DOHH2 (cell line): ENCODE measurements at regions not wholly inside any gene's neighbourhood (a gene's known extent, or its start where the extent isn't known, plus 50 kb on each side); places are given as distances from the start of the nearest gene placed in this dataset.

Experiments used
- H3F3A ChIP-seq: fragments of 200-600 bp; sonication (generic), shearing (Covaris generic); 2 replicates; pipeline ENCODE4 v1.6.0; 2016; ENCODE audit warnings: antibody characterized with exemption, mild to moderate bottlenecking; ENCODE audit not compliant: control insufficient read depth, insufficient read depth
- H3K27ac ChIP-seq: fragments of 200-600 bp; sonication (generic); 2 replicates; pipeline ENCODE4 v1.5.1; 2014; ENCODE audit warnings: low read depth, mild to moderate bottlenecking, low read length, moderate library complexity
- H3K27me3 ChIP-seq: fragments of 200-600 bp; sonication (generic); 2 replicates; pipeline ENCODE4 v1.6.1; 2014; ENCODE audit warnings: mild to moderate bottlenecking, low read length, mixed read lengths; ENCODE audit not compliant: control insufficient read depth
- H3K36me3 ChIP-seq: fragments of 200-600 bp; sonication (generic); 2 replicates; pipeline ENCODE4 v1.6.1; 2014; ENCODE audit warnings: mild to moderate bottlenecking, low read length, moderate library complexity, mixed read lengths; ENCODE audit not compliant: control insufficient read depth
- H3K4me1 ChIP-seq: fragments of 200-600 bp; sonication (generic); 2 replicates; pipeline ENCODE4 v1.6.1; 2014; ENCODE audit warnings: mild to moderate bottlenecking, low read length, mixed read lengths; ENCODE audit not compliant: control insufficient read depth
- H3K4me2 ChIP-seq: fragments of 200-600 bp; sonication (generic); 2 replicates; pipeline ENCODE4 v1.6.0; 2014; ENCODE audit warnings: mild to moderate bottlenecking, low read length, moderate library complexity
- H3K4me3 ChIP-seq: fragments of 200-600 bp; sonication (generic); 2 replicates; pipeline ENCODE4 v1.5.1; 2014; ENCODE audit warnings: mild to moderate bottlenecking, low read length, mixed read lengths
- H3K79me2 ChIP-seq: fragments of 200-600 bp; sonication (generic); 2 replicates; pipeline ENCODE4 v1.6.1; 2014; ENCODE audit warnings: mild to moderate bottlenecking, low read length, mixed read lengths; ENCODE audit not compliant: control insufficient read depth
- H3K9me2 ChIP-seq: fragments of 200-600 bp; sonication (generic); replicated peaks from 2 replicates; pipeline ENCODE4 v1.6.1; 2014; ENCODE audit warnings: mild to moderate bottlenecking, low read length, mixed read lengths; ENCODE audit not compliant: control insufficient read depth
- H3K9me3 ChIP-seq: fragments of 200-600 bp; sonication (generic); 2 replicates; pipeline ENCODE4 v1.6.1; 2014; ENCODE audit warnings: antibody characterized with exemption, low read length, mixed read lengths; ENCODE audit not compliant: control insufficient read depth, insufficient read depth
- H4K20me1 ChIP-seq: fragments of 200-600 bp; sonication (generic); 2 replicates; pipeline ENCODE4 v1.6.0; 2014; ENCODE audit warnings: low read depth, mild to moderate bottlenecking, antibody characterized with exemption, low read length, moderate library complexity; ENCODE audit not compliant: control insufficient read depth, insufficient read depth
- EZH2phosphoT487 ChIP-seq: fragments of 200-600 bp; sonication (generic); IDR thresholded peaks from 2 replicates; pipeline ENCODE4 v1.6.1; 2017; ENCODE audit warnings: borderline replicate concordance, mild to moderate bottlenecking, antibody characterized with exemption, low read length, moderate library complexity, mixed read lengths
- TF ChIP-seq, protein P1 (sequence below): fragments of 200-600 bp; sonication (generic); IDR thresholded peaks from one replicate; pipeline ENCODE4 v1.5.1; 2014; ENCODE audit warnings: antibody characterized with exemption, mild to moderate bottlenecking, low read depth, low read length; ENCODE audit not compliant: poor library complexity, severe bottlenecking

DNA sequence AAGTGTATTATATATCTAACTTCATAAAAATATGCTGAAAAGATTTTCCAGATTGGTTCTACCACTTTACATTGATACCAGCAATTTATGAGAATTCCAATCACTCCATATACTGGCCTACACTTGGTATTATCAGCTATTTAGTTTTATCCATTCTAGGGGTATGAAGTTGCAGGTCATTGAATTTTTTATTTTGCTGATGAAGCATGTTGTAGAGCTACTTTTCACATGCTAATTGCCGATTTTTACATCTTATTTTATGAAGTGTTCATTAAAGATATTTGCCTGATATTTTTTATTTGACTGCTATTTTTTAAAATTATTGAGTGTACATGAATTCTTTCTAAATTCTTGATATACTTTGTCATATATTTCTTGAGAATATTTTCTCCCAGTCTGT lies 542.1 kb downstream of the ADCYAP1 start:
- Histone ChIP-seq H4K20me1 (no peaks in the 10 kb centered on the region), H3K9me3 (peaks cover 6% of the 10 kb centered on the region; the same call in 1 of the 2 replicates), H3K79me2 (no peaks in the 10 kb centered on the region), H3K4me3 (no peak overlapping the region), H3F3A (no peaks in the 10 kb centered on the region), H3K27me3 (no peaks in the 10 kb centered on the region), H3K9me2 (no peaks in the 10 kb centered on the region), H3K27ac (no peak overlapping the region), H3K36me3 (no peaks in the 10 kb centered on the region), H3K4me2 (no peak overlapping the region), H3K4me1 (no peaks in the 10 kb centered on the region)
- no peak for TF ChIP-seq EZH2phosphoT487
- TF ChIP-seq, protein P1, sequence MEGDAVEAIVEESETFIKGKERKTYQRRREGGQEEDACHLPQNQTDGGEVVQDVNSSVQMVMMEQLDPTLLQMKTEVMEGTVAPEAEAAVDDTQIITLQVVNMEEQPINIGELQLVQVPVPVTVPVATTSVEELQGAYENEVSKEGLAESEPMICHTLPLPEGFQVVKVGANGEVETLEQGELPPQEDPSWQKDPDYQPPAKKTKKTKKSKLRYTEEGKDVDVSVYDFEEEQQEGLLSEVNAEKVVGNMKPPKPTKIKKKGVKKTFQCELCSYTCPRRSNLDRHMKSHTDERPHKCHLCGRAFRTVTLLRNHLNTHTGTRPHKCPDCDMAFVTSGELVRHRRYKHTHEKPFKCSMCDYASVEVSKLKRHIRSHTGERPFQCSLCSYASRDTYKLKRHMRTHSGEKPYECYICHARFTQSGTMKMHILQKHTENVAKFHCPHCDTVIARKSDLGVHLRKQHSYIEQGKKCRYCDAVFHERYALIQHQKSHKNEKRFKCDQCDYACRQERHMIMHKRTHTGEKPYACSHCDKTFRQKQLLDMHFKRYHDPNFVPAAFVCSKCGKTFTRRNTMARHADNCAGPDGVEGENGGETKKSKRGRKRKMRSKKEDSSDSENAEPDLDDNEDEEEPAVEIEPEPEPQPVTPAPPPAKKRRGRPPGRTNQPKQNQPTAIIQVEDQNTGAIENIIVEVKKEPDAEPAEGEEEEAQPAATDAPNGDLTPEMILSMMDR = no peak

DNA sequence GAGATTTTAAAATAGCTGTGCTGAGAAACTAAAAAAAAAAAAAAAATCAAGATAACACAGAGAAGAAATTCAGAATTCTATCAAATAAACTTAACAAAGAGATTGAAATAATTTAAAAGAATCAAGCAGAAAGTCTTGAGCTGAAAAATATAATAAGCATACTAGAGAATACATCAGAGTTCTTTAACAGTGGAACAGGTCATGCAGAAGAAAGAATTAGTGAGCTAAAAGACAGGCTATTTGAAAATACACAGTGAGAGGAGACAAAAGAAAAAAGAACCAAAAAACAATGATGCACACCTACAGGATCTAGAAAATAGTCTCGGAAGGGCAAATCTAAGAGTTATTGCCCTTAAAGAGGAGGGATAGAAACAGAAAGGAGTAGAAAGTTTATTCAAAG lies 548.1 kb downstream of the ADCYAP1 start:
- H3K9me2 ChIP-seq = no peaks in the 10 kb centered on the region
- no peak overlapping the region for H3K4me3 ChIP-seq
- no peaks in the 10 kb centered on the region for H3K79me2 ChIP-seq
- H3F3A ChIP-seq = no peaks in the 10 kb centered on the region
- H3K36me3 ChIP-seq = no peaks in the 10 kb centered on the region
- no peaks in the 10 kb centered on the region for H4K20me1 ChIP-seq
- no peak overlapping the region for H3K27ac ChIP-seq
- peaks cover 6% of the 10 kb centered on the region; the same call in 1 of the 2 replicates for H3K9me3 ChIP-seq
- no peaks in the 10 kb centered on the region for H3K4me1 ChIP-seq
- H3K4me2 ChIP-seq = no peak overlapping the region
- TF ChIP-seq, protein P1 = no peak
- no peak for TF ChIP-seq EZH2phosphoT487
- no peaks in the 10 kb centered on the region for H3K27me3 ChIP-seq

DNA sequence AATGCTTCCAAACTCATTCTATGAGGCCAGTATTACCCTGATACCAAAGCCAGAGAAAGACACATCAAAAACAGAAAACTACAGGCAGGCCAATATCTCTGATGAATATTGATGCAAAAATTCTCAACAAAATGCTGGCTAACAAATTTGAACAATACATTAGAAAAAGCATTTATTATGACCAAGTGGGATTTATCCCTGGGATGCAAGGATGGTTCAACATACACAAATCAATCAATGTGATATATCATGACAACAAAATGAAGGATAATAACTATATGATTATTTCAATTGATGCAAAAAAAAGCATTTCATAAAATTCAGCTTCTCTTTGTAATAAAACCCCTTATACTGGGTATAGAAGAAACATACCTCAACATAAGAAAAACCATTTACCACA lies 550.9 kb downstream of the ADCYAP1 start:
- Histone ChIP-seq H3F3A (no peaks in the 10 kb centered on the region), H3K4me2 (no peak overlapping the region), H3K36me3 (no peaks in the 10 kb centered on the region), H3K9me2 (no peaks in the 10 kb centered on the region; the same call in 1 of the 2 replicates), H3K27me3 (no peaks in the 10 kb centered on the region), H4K20me1 (no peaks in the 10 kb centered on the region), H3K79me2 (no peaks in the 10 kb centered on the region), H3K4me1 (no peaks in the 10 kb centered on the region), H3K27ac (no peak overlapping the region), H3K4me3 (no peak overlapping the region), H3K9me3 (peaks cover 6% of the 10 kb centered on the region; the same call in 1 of the 2 replicates)
- TF ChIP-seq, protein P1 = no peak
- no peak for TF ChIP-seq EZH2phosphoT487

DNA sequence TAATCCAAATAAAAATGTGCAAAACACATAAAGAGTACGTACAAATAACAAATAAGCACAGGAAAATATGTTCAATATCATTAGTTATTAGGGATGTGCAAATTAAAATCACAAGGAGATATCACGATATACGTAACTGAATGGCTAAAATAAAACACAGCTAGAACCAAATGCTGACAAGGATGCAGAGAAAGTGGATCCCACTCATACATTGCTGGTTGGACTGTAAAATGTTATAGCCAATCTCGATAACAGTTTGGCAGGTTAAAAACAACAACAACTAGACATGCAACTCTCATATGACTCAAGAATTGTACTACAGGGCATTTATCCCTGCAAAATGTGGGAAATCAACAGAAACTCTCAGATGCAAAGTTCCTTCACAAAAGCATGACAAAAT lies 553.9 kb downstream of the ADCYAP1 start:
- H3K9me2 ChIP-seq = no peaks in the 10 kb centered on the region; the same call in 1 of the 2 replicates
- no peak for TF ChIP-seq EZH2phosphoT487
- TF ChIP-seq, protein P1 = no peak
- no peak overlapping the region for H3K4me3 ChIP-seq
- H3K27ac ChIP-seq = no peak overlapping the region
- H3F3A ChIP-seq = no peaks in the 10 kb centered on the region
- H3K4me1 ChIP-seq = no peaks in the 10 kb centered on the region
- peaks cover 2% of the 10 kb centered on the region; the same call in 1 of the 2 replicates for H3K9me3 ChIP-seq
- no peaks in the 10 kb centered on the region for H4K20me1 ChIP-seq
- H3K4me2 ChIP-seq = no peak overlapping the region
- H3K27me3 ChIP-seq = no peaks in the 10 kb centered on the region
- no peaks in the 10 kb centered on the region for H3K36me3 ChIP-seq
- H3K79me2 ChIP-seq = no peaks in the 10 kb centered on the region
